HG03439 (cell line): ENCODE measurements at regions not wholly inside any gene's neighbourhood (a gene's known extent, or its start where the extent isn't known, plus 50 kb on each side); places are given as distances from the start of the nearest gene placed in this dataset.

Source experiments
- ATAC-seq: cut with Tn5 transposase; IDR thresholded peaks from one replicate; pipeline ENCODE4 v1.9.1; 2021; ENCODE audit warnings: mild to moderate bottlenecking, moderate library complexity; ENCODE audit not compliant: unreplicated experiment

DNA sequence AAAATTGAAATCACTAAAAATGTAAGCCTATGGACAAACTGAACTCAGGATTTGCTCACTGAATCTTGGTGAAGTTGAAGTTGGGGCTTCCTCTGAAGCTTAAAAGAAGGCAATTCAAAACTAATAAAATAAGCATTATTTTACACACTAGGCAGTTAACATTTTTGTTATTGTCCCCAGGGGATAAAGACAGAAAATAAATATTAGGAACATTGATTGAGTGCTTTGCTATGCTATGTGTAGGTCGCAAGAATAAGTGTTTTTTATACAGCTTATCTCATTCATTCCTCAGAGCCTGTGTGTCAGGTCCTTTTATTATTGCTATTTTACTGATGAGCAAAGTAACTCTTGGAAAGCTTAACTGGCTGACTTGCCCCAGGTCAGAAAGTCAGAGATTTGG lies 82.2 kb downstream of the ZNF608 start:
- ATAC-seq: no peak

DNA sequence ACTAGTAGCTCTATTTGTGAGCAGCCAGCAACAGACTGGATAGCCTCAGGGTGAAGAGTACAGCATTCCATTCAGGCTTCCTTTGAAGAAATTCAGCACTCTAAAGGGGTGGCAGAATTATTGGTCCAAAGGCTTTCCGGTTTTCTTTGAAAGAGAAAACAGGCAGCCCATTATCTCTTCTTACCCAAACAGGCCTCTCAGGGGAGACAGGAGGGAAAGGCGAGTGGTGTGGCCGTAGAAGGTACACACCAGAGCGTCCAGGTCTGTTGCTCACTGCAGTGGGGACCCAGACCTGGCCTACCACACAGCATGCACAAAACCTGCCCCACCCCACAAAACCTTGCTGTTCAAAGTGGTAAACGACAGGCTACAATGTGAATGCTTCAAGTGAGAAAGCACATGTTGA lies 83.3 kb downstream of the ZNF608 start:
- no peak for ATAC-seq

DNA sequence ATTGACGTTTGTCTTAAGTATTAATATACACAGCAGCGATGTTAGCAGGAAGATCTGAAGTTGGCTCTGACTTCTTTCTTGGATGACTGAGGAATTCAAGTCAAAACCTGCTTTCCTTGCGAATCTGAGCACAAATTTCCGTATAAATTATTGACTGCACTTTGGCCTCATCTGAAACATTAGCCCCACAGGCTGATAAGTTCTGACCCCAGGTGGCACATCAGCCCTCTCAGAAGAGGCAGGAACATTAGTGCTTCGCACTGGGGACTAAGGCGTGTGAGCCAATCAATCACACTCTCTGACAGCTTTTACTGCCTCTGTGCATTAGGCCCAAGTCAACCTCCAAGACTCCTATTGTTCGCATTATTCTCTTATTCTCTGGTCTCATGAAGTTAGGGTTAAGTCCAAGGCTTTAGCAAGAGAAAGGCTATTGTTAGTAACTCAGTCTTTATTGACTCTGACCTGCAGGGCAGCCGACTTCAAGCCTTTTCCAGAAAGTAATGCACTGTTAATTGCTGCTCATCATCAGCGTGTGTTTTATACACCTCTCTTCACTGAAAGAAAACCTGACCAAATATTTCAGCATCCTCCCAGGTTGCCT lies 84.2 kb downstream of the ZNF608 start:
- ATAC-seq: no peak

DNA sequence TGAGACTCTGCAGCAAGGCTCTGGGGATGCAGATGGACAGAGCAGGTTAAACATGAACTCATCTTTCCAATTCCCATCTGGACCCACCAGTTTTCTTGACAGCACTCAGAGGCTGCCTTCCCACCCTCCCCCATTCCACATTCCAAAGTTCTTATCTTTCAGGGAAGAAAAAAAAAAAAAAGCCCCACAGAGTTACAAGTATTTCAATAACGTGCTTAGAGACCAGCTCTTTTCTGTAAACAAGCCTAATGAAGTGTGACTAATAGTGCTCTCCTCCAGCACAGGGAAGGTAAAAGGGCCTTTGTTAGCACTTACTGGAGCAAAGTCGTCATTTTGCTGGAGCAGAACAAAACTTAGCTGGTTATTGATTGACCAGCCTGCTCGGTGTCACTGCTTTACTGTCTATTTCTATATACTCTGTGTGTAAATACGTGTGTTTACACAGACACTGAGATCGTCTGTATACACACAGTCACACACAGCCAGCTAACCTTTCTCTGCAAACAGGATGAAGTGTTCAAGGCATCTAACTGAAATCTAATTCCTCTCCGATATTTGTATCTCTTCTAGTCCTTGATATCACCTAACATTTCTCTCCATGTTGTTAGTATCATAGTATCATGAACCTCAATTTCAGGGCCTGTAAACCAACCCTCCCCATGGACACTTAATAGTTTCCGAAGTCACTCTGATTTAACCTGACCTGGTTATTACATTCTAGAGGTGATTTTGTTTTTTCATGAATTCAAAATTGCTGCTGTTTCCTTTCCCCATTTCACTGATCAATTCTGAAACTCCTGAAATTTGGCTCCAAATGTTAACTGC lies 84.9 kb downstream of the ZNF608 start:
- ATAC-seq: no peak

DNA sequence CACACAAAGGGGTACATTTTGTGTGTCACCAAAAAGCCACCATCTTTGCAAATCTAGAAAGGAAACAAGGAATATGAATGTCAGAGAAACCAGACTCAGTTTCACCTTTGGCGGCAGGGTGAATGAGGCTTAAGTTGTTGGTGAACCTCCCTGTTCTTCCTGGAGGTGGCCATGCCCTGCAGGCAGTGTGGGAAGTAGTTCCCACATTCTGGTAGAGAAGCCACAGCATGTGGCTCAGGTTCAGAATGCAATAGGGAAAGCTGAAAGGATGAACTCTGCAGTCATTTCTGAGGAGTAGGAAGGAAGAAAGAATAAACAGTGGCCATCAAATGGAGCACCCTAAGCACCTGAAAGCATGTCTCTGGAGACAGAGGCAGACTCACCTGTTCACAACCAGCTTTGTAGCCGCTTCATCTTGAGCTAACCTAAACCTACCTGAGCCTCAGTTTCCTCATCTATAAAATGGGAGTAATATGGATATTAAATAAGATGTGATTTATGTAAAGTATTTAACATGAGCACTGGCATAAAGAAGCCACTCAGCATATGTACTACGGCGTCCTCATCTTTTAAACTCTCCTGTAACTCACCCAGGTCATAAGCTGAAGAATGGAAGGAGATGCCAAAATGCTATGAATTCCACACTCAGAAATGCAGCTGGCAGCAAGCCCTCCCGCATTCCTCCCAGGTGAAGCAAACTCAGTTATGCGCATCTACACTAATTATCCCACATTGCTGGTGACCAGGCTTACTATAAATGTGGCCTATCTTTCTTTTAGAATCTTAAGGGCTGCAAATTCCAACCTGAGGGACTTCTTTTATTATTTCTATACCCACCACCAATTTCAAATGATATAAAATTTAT lies 86.0 kb downstream of the ZNF608 start:
- no peak for ATAC-seq

DNA sequence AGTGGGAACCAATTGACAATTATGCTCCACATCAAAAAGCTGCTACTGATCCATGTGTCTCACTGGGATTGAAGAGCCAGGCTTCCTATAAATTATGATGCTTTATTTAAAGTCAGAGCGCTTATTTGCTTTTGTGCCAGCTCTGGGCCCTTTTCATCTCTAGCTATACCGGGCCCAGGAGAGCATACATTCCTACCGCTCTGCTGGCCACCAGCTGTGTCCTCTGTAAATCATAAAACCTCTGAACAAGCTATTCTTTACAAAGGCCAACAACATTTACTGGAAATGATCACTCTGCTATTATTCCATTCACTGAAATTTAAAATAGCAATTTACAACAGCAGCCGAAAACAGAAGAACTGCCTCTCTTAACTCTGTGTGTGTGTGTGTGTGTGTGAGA lies 86.6 kb downstream of the ZNF608 start:
- ATAC-seq: no peak

DNA sequence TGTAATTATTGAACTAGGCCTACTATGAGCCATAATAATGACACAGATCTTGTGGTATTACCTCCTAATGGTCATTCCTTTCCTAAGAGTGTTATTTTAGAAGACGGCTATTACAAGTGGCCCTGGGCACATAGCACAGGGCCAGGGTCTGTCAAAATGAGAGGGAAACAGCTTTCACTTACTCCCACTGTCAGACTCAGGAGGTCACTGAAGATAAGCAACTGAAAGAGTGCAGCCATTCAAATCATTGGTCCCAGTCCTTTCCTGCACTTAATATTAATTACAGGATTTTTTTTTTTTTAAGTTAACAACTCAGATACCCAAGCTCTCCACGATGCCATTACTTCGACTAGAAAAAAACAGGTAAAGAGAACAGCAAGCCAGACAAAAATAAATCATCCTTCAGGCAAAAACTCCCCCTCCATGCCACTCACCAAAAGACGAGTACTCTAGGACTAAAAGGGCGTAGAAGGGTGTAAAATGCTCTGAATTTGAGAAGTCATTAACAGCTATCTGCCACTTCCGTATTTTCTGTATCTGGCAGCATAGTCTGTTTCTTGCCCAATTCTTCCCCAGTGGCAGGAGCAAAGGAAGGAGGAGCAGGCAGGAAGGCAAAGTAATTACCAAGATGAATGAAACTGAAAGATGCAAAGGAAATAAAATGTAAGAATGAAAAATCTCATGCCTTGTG lies 87.4 kb downstream of the ZNF608 start:
- ATAC-seq: no peak

DNA sequence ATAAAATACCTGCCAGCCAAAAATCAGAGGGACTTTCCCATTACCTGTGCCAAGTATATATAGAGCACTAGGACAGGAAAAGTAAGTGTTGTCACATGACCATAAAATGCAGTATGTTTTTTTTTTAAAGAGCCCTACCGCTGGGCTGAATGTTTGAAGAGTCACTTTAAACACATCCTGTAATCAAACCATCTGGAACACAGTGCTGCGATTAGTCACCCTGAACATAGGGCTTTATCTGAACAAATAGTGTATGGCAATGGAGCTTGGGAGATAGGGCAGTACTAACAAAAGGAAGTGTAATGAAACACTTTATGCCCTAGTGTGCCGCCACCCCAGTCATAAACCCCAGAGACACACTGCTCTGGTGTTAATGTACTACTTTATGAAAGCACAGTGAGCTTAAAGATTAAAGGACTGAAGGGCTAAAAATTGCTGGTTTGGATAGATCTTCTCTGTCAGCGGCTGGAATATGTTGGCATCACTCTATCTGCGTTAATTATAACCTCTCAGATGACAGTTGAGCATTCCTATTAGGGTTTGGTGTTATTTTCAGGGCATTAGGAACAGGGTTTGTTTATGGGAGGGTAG lies 90.4 kb downstream of the ZNF608 start:
- no peak for ATAC-seq

DNA sequence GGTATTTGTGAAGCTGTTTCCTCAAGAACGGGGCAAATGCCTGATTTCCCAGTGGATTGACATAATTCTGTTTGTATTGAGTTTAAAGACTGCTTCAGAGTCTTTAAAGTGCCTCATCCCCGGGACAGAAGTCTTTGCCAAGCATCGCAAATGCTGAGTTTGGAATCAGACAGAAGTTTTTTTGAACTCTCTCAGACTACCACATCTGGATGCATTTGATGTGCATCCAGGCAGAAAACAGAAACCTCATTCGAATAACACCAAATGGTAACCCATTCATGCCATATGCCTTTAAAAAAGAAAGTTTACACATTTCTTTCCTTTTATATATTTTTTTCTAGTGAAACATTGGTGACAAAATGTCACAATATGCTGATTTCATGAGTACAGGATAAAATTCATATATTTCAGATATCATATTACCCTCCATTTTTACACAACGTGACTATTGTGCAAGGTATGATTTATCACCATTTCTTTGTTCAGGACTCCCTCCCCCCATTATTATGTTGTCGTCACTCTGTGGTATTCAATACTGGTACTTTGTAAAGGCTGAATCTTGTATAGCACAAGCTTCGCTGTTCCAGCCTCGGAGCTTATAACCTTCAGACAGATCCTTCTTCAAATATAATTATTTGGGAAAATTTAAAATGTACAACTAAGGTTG lies 91.1 kb downstream of the ZNF608 start:
- no peak for ATAC-seq

DNA sequence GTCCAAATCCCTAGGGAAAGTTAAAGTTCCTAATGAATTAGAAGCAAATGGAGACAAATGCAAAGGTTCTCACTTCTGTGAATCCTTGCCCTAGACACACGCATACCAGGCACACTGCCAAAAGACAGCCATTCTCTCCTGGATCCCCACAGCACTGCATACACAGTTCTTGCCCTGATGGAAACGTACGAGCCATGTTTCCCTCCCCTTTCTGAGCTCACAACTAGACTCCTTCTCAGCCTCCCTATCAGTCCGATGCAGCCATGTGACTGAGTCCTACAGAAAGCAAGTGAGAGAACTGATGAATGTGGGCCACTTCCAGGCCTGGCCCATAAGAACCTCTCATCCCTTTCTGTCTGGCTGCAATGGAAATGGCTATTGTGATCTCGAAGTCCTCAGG lies 92.0 kb downstream of the ZNF608 start:
- no peak for ATAC-seq

DNA sequence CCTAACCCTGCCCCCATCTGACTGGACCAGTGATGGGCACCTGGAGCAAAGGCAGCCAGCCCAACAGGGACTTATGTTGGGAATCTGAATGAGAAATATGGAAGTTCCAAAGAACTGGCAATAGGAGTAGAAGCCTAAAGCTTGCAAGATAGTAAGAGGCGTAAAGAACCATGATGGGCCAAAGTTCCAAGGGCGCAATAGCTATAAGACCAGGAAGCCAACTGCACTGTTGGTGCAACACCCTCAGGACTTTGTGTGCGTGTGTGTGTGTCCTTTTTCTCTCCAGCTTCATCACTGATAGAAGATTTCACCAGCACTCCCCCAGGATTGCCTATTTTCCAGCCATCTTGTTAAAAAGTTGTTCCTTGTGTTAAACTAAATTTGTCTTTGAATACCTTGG lies 92.8 kb downstream of the ZNF608 start:
- ATAC-seq: no peak

DNA sequence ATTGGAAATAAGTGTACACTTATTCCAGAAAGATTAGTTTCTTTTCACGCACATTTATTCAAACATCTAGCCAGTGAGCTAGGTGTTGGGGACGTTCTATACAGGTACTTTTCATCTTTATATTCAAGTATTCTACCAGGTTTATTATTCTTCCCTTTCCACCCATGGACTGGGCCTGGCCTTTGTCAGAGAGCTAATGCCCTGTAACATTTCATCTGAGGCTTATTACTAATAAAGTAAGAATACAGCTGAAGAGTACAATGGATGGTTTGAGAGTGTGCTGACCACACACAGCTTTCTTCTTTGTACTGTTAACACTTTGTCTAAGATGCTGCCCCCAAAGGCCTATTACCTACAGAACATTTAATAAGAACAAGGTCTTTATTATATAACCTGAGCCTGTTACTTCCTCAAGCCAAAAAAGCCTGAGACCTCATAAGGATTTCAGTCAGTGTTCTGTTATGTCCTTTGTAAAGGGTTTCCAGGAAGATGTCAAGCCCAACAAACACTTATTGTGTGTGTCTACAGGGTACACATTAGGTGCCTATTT lies 93.5 kb downstream of the ZNF608 start:
- ATAC-seq: no peak

DNA sequence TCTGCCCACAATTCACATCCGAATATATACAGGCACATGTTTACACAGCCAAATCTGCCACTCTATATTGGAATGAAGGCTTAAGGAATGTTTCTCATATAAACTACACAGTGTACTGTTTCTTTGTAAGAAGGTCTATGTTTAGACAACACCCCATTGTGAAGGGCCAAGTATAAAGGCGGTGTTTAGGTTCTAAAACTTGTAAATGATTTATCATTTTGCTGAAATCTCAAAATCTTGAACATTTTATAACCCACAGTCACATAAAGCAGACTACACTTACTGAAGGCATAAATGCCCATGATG lies 94.0 kb downstream of the ZNF608 start:
- ATAC-seq: no peak

DNA sequence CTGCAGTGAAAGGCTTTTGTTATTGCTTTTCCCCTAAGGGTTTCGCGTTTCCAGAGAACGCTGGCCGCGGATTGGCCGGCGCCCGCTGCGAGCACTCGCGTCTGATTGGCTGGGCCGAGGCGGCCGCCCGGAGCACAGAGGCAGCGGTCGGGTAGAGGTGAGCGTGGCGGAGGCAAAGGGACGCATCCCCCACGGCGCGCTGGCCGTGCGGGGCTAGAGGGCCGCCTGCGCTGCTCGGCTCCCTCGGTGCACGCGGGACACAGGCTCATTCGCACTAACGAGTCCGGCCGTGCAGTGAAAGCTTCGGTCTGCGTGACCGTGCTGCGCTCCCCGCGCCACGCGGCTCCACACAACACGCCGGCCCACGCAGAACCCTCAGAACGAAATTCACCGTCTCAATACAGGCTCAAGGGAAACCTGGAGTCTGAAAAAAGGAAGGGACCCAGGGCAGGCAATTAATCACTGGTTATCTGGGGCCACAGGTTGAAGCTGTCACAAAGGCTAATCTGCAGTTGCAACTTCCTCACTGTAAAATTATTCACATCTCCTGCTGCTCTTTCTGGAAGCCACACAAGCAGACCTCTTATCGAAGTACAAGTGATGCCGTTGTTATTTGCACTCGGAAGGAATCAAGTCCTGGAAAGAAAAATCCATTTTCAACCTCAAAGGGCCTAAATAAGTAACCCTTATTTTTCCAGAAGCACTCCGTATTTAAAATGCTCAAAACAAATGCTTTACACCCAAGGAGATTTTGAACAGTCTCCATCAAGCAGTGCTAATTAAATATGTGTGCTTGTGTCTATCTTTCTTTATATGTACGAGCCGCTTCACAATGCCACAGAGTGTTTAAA lies 94.6 kb downstream of the ZNF608 start:
- peak; percentile 35 for ATAC-seq

DNA sequence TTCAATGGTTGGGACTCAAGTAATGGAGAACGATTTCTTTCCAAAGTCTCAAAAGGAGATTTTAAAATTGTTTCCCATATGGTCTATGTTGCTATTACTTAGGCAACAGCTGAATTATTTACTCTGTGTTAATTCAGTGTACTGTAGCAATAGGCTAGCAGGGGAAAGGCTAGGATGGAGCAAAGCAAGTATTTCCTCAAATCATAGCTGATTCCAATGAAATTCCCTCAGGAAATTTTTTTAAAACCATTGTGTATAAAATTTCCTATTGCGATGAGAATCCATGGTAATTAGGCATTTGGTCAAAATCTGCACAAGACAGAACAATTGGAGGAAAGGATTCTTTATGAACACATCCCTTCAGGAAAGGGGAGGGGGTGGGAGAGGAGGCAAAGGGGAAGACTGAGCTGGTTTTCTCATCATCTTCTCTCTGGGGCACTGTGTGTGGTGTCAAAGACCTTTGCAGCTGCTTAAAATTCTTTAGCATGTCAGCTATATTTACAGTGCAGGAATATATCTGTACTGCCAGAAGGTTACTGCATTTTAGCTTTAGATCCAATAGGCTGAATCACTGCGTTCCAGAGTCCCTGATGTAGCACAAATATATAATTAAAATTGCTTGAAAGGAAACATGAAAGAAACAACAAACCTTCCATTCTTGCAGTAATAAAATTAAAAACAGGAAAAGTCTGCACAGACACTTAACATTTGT lies 95.3 kb downstream of the ZNF608 start:
- ATAC-seq: no peak

DNA sequence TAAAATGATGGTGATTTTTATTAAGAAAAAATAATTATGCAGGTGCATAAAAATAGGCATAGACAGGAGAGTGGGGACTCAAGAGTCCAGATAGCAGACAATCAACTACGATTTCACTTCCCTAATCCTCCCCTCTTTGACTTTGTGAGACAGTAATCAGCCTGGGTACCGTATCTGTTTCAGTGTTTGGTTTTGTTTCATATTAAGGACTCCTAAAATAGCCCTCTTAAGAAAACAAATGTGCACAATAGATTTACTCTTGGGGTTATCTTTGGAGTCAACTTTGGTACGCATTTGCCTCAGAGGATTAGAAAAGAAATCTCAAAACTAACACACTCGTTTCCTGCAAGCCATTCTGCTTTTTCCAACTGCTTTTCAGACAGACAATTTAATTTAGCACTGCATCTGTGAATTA lies 96.3 kb downstream of the ZNF608 start:
- peak; percentile 63 for ATAC-seq

DNA sequence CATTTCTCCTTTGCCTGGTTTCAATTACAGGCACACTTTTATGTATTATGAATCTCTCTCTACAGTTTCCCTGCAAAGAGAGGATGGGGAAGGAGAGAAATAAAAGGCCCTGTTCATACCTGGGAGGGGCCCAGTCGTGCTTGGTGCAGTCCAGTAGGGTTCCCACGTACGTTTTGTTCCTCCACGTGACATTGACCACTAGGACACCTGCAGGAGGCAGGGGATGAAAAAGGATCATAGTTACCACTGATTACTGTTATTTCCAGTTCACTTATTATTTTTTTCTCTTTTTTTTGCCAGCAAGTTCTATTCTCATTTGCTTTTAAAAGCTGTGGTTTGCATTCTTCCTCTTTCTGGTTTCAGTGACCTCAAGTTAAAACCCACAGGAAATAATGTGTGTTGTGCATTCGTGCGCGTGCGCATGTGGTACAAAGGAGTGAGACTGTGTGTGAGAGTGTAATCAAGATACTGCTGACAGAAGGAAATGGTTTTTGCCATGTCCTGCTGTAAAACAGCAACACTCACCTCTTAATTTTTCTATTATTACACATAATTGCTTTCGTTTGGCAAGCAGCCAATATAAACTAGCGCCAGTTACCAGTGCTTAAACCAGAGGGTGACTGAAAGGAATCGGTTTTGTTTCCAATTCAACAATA lies 96.8 kb downstream of the ZNF608 start:
- peak; percentile 71 for ATAC-seq

DNA sequence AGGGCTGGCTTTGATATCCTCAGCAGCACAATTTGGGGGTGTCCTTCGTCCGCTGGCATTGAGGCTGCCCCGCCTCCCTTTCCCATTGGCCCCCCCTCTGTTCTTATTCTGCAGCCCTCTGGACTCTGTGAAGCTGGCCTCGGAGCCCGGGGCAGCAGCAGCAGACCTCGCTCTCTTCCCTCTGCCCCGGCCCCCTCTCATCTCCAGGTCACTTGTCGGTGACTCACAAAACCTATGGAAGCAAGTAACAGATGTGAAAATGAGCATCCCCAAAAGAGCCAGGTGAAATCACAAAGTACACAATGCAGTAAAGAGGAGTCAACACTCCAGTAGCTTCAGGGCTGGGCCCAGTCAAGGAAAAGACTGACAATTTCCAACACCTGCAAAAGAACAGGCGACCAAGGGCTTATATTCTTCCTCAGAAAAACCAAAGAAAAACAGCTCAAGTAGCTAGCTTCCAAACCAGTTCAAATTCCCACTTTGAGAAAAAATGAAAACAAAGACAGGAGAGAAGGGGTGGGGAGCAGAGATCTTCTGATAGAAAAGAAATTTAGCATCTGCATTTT lies 97.5 kb downstream of the ZNF608 start:
- no peak for ATAC-seq
